NCI-H146 treated with DMSO at 0.1 percent for 48 hours (cell line): ENCODE measurements at regions not wholly inside any gene's neighbourhood (a gene's known extent, or its start where the extent isn't known, plus 50 kb on each side); places are given as distances from the start of the nearest gene placed in this dataset.

Source experiments
- DNase-seq: peaks from one replicate; lab custom pipeline; 2025; ENCODE audit not compliant: unreplicated experiment; lab: John Stamatoyannopoulos, UW

DNA sequence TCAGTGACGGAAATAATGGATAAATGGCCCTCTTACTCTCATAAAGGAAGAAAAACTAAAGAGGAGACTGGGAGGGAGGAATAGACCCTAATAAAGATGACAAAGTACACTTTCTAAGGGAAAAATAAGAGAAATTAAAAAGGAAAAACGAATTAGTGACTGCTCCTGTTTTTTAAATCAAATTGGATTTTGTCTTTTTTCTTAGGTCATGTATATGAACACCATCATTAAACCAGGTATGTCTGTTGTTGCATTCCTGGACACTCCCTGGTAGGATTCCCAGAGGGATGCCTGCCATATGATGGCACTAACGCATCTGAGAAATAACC lies 59.4 kb upstream of the BTN3A2 start:
- DNase-seq = no peak

GRCh38 chr6:26306232-26306631 lies 58.8 kb upstream of the BTN3A2 start:
- DNase-seq = no peak

GRCh38 chr6:26307850-26308249 lies 57.1 kb upstream of the BTN3A2 start:
- DNase-seq = no peak

DNA sequence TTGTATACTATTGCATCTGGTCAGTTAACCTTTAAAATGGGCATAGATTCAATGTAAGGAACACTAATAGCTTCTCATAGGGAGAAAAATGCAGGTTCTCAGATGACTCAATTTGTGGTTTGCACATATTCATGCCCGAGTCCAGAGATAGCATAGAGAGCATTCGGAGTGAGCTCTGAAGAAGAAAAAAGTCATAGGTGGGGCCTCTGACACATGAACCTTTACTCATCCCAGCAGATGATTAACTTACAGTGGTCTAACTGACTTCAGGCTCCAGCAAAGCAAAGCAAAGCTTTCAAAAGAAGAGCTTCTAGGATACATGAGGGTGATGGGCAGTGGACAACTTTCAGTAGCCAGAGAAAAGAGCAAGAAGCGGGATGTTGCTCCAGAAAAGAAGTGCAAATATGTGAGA lies 55.3 kb upstream of the BTN3A2 start:
- DNase-seq = no peak

GRCh38 chr6:26311012-26311384 lies 54.0 kb upstream of the BTN3A2 start:
- DNase-seq = peak; percentile 71

- DNase-seq = peak; percentile 87
These were observed 53.5 kb upstream of the BTN3A2 start for GRCh38 chr6:26311385-26312095.

DNA sequence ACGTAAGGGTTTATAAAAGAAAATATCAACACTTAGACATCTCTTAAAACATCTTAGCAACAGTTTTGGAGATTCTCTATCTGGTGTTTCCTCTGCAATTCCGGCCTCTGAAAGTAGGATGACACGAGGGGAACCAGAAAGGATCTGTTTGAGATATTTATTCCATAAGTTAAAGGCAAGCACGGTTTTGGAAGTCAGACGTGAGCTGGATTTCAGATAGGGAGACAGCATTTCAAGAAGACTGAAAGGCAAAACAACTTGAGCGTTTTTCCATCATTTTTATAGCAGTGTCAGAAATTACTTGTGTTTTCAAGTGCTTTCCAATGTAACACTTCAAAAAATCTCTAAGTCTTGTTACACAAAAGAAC lies 52.9 kb upstream of the BTN3A2 start:
- peak; percentile 68 for DNase-seq

GRCh38 chr6:26312501-26313397 lies 52.2 kb upstream of the BTN3A2 start:
- peak; percentile 90 for DNase-seq
